Neural cell (in vitro differentiated cells): ENCODE measurements at regions not wholly inside any gene's neighbourhood (a gene's known extent, or its start where the extent isn't known, plus 50 kb on each side); places are given as distances from the start of the nearest gene placed in this dataset.

Source experiments
- CTCF ChIP-seq: fragments of 450-650 bp; IDR thresholded peaks from 2 replicates; pipeline ENCODE4 v1.5.1; 2014; ENCODE audit warnings: antibody characterized with exemption, mild to moderate bottlenecking, moderate library complexity; ENCODE audit not compliant: poor library complexity, severe bottlenecking
- EP300 ChIP-seq: fragments of 450-650 bp; conservative IDR thresholded peaks from 2 replicates; pipeline ENCODE4 v1.6.1; 2014; ENCODE audit warnings: antibody characterized with exemption, mild to moderate bottlenecking, moderate library complexity; ENCODE audit not compliant: poor library complexity, severe bottlenecking
- EZH2 ChIP-seq: fragments of 200-600, 300-800 bp; shearing (Covaris generic), sonication (generic); IDR thresholded peaks from 2 replicates; pipeline ENCODE4 v1.6.1; 2014; ENCODE audit warnings: antibody characterized with exemption, low read length, borderline replicate concordance, mild to moderate bottlenecking; ENCODE audit not compliant: insufficient read depth, poor library complexity, severe bottlenecking
- POLR2AphosphoS5 ChIP-seq: IDR thresholded peaks from 2 replicates; pipeline ENCODE4 v1.6.1; 2012
- RAD21 ChIP-seq: fragments of 450-650 bp; conservative IDR thresholded peaks from 2 replicates; pipeline ENCODE4 v1.6.1; 2014; ENCODE audit warnings: antibody characterized with exemption, mild to moderate bottlenecking, moderate library complexity
- SMC3 ChIP-seq: fragments of 450-650 bp; conservative IDR thresholded peaks from 2 replicates; pipeline ENCODE4 v1.6.1; 2014; ENCODE audit warnings: antibody characterized with exemption, mild to moderate bottlenecking, moderate library complexity; ENCODE audit not compliant: poor library complexity
- TAF1 ChIP-seq: IDR thresholded peaks from 2 replicates; pipeline ENCODE4 v1.6.1; 2012; ENCODE audit warnings: low read depth

- TF ChIP-seq EZH2 (no peak), CTCF (no peak), RAD21 (no peak), SMC3 (no peak), POLR2AphosphoS5 (no peak), EP300 (no peak), TAF1 (no peak)
These were observed 178.3 kb downstream of the SUCNR1 start for GRCh38 chr3:152051501-152052404.
